ENCODE measurements at regions not wholly inside any gene's neighbourhood (a gene's known extent, or its start where the extent isn't known, plus 50 kb on each side); places are given as distances from the start of the nearest gene placed in this dataset.
A peak's percentile ranks its signal among the peaks of the same experiment; 100 is the strongest.

GRCh38 chr1:60681095-60681860, 401.1 kb upstream of the NFIA start:
- Histone ChIP-seq H4K20me1 (ENCODE audit: insufficient read depth) (no peaks in the 10 kb centered on the region), H3K4me3 (ENCODE audit: low read length) (no peak overlapping the region), H2AFZ (ENCODE audit: low read depth, low read length) (no peak overlapping the region), H3K9me2 (ENCODE audit: insufficient read depth, low read length) (no peaks in the 10 kb centered on the region), H3K4me2 (ENCODE audit: low read length) (no peak overlapping the region), H3K9ac (ENCODE audit: low read length) (no peak overlapping the region), H3K36me3 (ENCODE audit: insufficient read depth, low read length) (no peaks in the 10 kb centered on the region), H3K9me3 (ENCODE audit: low read length) (no peaks in the 10 kb centered on the region), H3K27ac (ENCODE audit: low read length) (no peak overlapping the region), H3K79me2 (replicated peaks; ENCODE audit: insufficient read depth, low read length) (no peaks in the 10 kb centered on the region), H3F3A (ENCODE audit: insufficient read depth, low read length, poor library complexity, severe bottlenecking) (no peaks in the 10 kb centered on the region), H3K27me3 (ENCODE audit: insufficient read depth, low read depth, low read length) (no peaks in the 10 kb centered on the region)
- TF ChIP-seq SMC3 (conservative IDR thresholded peaks at IDR 0.05; ENCODE audit: poor library complexity) = no peak
- TF ChIP-seq CTCF (IDR thresholded peaks at IDR 0.05; ENCODE audit: poor library complexity, severe bottlenecking) = no peak
- TF ChIP-seq RAD21 (conservative IDR thresholded peaks at IDR 0.05) = no peak
- TF ChIP-seq, protein P1, sequence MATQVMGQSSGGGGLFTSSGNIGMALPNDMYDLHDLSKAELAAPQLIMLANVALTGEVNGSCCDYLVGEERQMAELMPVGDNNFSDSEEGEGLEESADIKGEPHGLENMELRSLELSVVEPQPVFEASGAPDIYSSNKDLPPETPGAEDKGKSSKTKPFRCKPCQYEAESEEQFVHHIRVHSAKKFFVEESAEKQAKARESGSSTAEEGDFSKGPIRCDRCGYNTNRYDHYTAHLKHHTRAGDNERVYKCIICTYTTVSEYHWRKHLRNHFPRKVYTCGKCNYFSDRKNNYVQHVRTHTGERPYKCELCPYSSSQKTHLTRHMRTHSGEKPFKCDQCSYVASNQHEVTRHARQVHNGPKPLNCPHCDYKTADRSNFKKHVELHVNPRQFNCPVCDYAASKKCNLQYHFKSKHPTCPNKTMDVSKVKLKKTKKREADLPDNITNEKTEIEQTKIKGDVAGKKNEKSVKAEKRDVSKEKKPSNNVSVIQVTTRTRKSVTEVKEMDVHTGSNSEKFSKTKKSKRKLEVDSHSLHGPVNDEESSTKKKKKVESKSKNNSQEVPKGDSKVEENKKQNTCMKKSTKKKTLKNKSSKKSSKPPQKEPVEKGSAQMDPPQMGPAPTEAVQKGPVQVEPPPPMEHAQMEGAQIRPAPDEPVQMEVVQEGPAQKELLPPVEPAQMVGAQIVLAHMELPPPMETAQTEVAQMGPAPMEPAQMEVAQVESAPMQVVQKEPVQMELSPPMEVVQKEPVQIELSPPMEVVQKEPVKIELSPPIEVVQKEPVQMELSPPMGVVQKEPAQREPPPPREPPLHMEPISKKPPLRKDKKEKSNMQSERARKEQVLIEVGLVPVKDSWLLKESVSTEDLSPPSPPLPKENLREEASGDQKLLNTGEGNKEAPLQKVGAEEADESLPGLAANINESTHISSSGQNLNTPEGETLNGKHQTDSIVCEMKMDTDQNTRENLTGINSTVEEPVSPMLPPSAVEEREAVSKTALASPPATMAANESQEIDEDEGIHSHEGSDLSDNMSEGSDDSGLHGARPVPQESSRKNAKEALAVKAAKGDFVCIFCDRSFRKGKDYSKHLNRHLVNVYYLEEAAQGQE (IDR thresholded peaks at IDR 0.05; ENCODE audit: borderline replicate concordance) = no peak
- TF ChIP-seq MXI1 (conservative IDR thresholded peaks at IDR 0.05; ENCODE audit: poor library complexity, severe bottlenecking) = no peak
- TF ChIP-seq EP300 (conservative IDR thresholded peaks at IDR 0.05; ENCODE audit: poor library complexity, severe bottlenecking) = no peak
- TF ChIP-seq POLR2AphosphoS5 (IDR thresholded peaks at IDR 0.05) = no peak
- no peak for TF ChIP-seq TAF1 (IDR thresholded peaks at IDR 0.05; ENCODE audit: low read depth)
- TF ChIP-seq EZH2 (IDR thresholded peaks at IDR 0.05; ENCODE audit: borderline replicate concordance, insufficient read depth, low read length, poor library complexity, severe bottlenecking) = no peak

GRCh38 chr1:60679524-60680375, 402.6 kb upstream of the NFIA start:
- H3K9me3 ChIP-seq (ENCODE audit: low read length) = no peaks in the 10 kb centered on the region
- no peak overlapping the region for H3K4me2 ChIP-seq (ENCODE audit: low read length)
- no peaks in the 10 kb centered on the region for H3K9me2 ChIP-seq (ENCODE audit: insufficient read depth, low read length)
- no peak overlapping the region for H3K27ac ChIP-seq (ENCODE audit: low read length)
- no peaks in the 10 kb centered on the region for H3F3A ChIP-seq (ENCODE audit: insufficient read depth, low read length, poor library complexity, severe bottlenecking)
- no peaks in the 10 kb centered on the region for H3K79me2 ChIP-seq (replicated peaks; ENCODE audit: insufficient read depth, low read length)
- no peaks in the 10 kb centered on the region for H3K27me3 ChIP-seq (ENCODE audit: insufficient read depth, low read depth, low read length)
- H3K4me3 ChIP-seq (ENCODE audit: low read length) = no peak overlapping the region
- no peaks in the 10 kb centered on the region for H4K20me1 ChIP-seq (ENCODE audit: insufficient read depth)
- no peak for TF ChIP-seq SMC3 (conservative IDR thresholded peaks at IDR 0.05; ENCODE audit: poor library complexity)
- no peak for TF ChIP-seq RAD21 (conservative IDR thresholded peaks at IDR 0.05)
- no peak for TF ChIP-seq MXI1 (conservative IDR thresholded peaks at IDR 0.05; ENCODE audit: poor library complexity, severe bottlenecking)
- no peak for TF ChIP-seq POLR2AphosphoS5 (IDR thresholded peaks at IDR 0.05)
- TF ChIP-seq, protein P1 (IDR thresholded peaks at IDR 0.05; ENCODE audit: borderline replicate concordance) = no peak
- TF ChIP-seq TAF1 (IDR thresholded peaks at IDR 0.05; ENCODE audit: low read depth) = no peak
- no peak for TF ChIP-seq CTCF (IDR thresholded peaks at IDR 0.05; ENCODE audit: poor library complexity, severe bottlenecking)
- TF ChIP-seq EZH2 (IDR thresholded peaks at IDR 0.05; ENCODE audit: borderline replicate concordance, insufficient read depth, low read length, poor library complexity, severe bottlenecking) = no peak
- no peak for TF ChIP-seq EP300 (conservative IDR thresholded peaks at IDR 0.05; ENCODE audit: poor library complexity, severe bottlenecking)
- no peaks in the 10 kb centered on the region for H3K36me3 ChIP-seq (ENCODE audit: insufficient read depth, low read length)
- H3K9ac ChIP-seq (ENCODE audit: low read length) = no peak overlapping the region
- H2AFZ ChIP-seq (ENCODE audit: low read depth, low read length) = peak overlapping the region; percentile 1
